ENCODE measurements at regions not wholly inside any gene's neighbourhood (a gene's known extent, or its start where the extent isn't known, plus 50 kb on each side); places are given as distances from the start of the nearest gene placed in this dataset.
A peak's percentile ranks its signal among the peaks of the same experiment; 100 is the strongest.

DNA sequence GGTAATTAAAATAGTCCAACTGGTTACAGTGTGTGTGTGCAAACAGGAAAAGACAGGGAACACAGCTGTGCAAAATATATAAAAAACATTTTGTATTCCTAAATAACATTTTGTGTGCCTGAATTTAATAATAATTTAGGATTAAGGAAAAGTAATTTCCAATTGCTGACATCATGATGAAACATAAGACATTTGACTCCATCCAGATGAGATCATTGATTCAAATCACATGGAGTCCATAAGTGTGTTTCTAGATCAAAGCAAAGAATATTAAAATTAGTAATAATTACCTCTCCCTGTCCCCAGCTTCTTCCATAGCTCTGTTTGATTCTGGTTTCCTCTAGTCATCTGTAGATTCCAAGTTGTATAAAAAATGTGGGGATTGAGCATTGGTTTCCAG, 64.6 kb upstream of the BTN3A2 start:
- no peak for DNase-seq (ENCODE audit: low read depth)
- H3K4me3 ChIP-seq (ENCODE audit: low read depth, low read length) = no peak overlapping the region
- TF ChIP-seq CTCF (IDR thresholded peaks at IDR 0.05; ENCODE audit: insufficient read depth, low read depth, low read length) = no peak

DNA sequence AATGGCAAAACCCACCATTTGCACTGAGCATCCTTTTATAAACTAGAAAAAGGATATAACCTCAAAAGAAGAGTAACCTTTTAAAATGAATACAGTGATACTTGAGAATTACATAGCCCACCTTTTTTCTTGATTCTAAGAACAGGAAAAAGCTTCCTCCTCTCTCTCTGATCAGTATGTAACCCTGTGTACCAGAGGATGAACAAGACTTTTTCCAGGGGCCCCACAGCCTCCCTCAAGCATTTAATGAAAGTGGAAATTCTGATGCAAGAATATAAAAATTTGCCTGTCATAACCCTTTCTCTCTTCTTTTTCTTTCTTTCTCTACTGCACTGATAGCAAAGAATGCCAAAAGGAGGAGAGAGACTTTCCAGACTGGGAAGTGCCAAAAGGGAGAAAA, 64.2 kb upstream of the BTN3A2 start:
- no peak overlapping the region for H3K4me3 ChIP-seq (ENCODE audit: low read depth, low read length)
- no peak for TF ChIP-seq CTCF (IDR thresholded peaks at IDR 0.05; ENCODE audit: insufficient read depth, low read depth, low read length)
- DNase-seq (ENCODE audit: low read depth) = no peak

GRCh38 chr6:26301638-26302037, 63.4 kb upstream of the BTN3A2 start:
- H3K4me3 ChIP-seq (ENCODE audit: low read depth, low read length) = no peak overlapping the region
- no peak for TF ChIP-seq CTCF (IDR thresholded peaks at IDR 0.05; ENCODE audit: insufficient read depth, low read depth, low read length)
- no peak for DNase-seq (ENCODE audit: low read depth)

DNA sequence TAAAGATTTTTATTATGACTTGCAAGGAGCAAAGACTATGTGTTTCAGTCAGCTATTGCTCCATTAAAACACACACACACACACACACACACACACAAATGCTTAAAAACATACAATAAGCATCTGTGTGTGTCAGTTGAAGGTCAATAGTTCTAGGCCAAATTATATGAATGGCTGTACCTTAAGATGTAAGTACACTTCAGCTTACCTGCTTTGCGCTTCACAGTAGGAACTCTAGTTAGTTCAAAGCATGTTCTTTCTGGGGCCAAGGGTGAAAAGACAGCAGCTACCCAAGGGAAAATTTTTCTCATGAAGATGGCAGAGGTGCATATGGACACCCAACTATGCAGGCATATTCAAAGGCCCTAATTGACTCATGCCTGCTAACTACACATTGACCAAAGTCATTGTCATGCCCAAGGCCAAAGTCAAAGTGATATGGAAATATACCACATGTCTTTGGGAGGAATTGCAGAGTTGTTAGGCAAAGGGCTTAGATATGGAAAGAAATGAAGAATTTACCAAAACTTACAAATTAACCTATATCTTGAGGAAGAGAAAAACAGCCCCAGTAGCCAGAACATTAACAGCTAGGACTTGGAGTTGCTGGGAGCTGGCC, 61.9 kb upstream of the BTN3A2 start:
- no peak for TF ChIP-seq CTCF (IDR thresholded peaks at IDR 0.05; ENCODE audit: insufficient read depth, low read depth, low read length)
- H3K4me3 ChIP-seq (ENCODE audit: low read depth, low read length) = no peak overlapping the region
- no peak for DNase-seq (ENCODE audit: low read depth)

DNA sequence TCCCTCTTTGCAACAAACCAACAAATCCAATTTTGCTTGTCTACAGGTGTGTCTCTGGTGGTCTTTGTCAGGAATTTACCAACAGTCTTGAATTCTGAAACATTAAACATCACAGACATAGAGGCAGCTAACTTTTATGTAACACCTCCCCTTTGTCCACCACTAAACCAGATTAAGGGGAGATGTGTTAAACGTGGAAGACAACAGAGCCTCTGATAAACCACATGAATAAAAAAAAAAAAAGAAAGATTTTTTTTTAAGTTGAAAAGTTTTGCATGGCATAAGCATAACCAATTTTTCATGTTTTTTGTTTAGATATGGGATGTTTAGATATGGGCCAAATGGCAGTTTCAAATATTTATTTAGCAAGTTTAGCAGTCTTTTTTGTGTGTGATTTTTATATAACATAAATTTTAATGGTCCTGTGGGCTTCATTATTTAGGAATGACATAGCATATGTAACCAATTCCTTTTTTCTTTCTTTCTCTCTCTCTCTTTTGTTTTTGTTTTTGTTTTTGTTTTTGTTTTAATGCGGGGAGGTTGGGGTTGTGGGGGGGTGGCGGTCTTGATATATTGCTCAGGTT, 60.7 kb upstream of the BTN3A2 start:
- TF ChIP-seq CTCF (IDR thresholded peaks at IDR 0.05; ENCODE audit: insufficient read depth, low read depth, low read length) = no peak

GRCh38 chr6:26304797-26305640, 60.0 kb upstream of the BTN3A2 start:
- peak; percentile 96 for DNase-seq (ENCODE audit: low read depth)
- peak overlapping the region; percentile 67 for H3K4me3 ChIP-seq (ENCODE audit: low read depth, low read length)
- TF ChIP-seq CTCF (IDR thresholded peaks at IDR 0.05; ENCODE audit: insufficient read depth, low read depth, low read length) = no peak

More for the DNA sequence above, 60.7 kb upstream of the BTN3A2 start:
- H3K4me3 ChIP-seq (ENCODE audit: low read depth, low read length) = peak overlapping the region; percentile 67
- no peak for DNase-seq (ENCODE audit: low read depth)
